BLaER1 treated with 17β-estradiol and CSF1 and Interleukin-3, amounts not matched to agents 10 nM and 100 nM (cell line): ENCODE measurements at regions not wholly inside any gene's neighbourhood (a gene's known extent, or its start where the extent isn't known, plus 50 kb on each side); places are given as distances from the start of the nearest gene placed in this dataset.

ENCODE experiments used
- H3K27ac ChIP-seq, 11 experiments: shearing (Covaris generic); formaldehyde crosslinking; 2 replicates each; pipeline ENCODE4 v1.8.1; 2022
- H3K27me3 ChIP-seq, 11 experiments: shearing (Covaris generic); formaldehyde crosslinking; 2 replicates each; pipeline ENCODE4 v1.8.1; 2022
- H3K36me3 ChIP-seq, 11 experiments: shearing (Covaris generic); formaldehyde crosslinking; 2 replicates each; pipeline ENCODE4 v1.8.1; 2022
- H3K4me1 ChIP-seq, 10 experiments: shearing (Covaris generic); formaldehyde crosslinking; 2 replicates each; pipeline ENCODE4 v1.8.1; 2022
- H3K4me2 ChIP-seq, 11 experiments: shearing (Covaris generic); formaldehyde crosslinking; 2 replicates each; pipeline ENCODE4 v1.8.1; 2022
- H3K4me3 ChIP-seq, 10 experiments: shearing (Covaris generic); formaldehyde crosslinking; 2 replicates each; pipeline ENCODE4 v1.8.1; 2022
- H3K9ac ChIP-seq, 11 experiments: shearing (Covaris generic); formaldehyde crosslinking; 2 replicates each; pipeline ENCODE4 v1.8.1; 2022
- H3K9me3 ChIP-seq, 11 experiments: shearing (Covaris generic); formaldehyde crosslinking; replicated peaks in 1 of 11; 2 replicates each; pipeline ENCODE4 v1.8.1; 2022
- H4K20me1 ChIP-seq, 11 experiments: shearing (Covaris generic); formaldehyde crosslinking; 2 replicates each; pipeline ENCODE4 v1.8.1; 2022
- Cebpa-rat ChIP-seq, 11 experiments: shearing (Covaris generic); IDR thresholded peaks; 2 replicates each; pipeline ENCODE4 v1.8.1; 2022

DNA sequence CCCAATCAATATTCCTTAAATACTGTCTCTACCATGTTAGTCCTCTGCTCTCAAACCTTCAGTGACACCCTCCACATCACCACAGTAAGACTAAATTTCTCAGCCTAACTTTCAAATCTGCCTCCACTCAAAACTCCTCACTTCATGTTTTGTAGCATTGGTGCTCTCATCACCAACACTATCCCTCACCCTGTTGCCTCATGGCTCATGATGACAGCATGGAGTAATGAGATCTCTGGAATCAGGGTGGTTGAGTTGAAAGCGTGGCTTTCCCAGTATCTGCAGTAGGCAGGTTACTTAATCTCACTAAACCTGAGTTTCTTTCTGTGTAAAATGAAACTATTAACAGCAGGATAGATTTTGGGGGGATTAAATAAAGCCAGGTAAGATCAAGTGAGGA, 621.4 kb downstream of the NYAP2 start:
- H3K4me2 ChIP-seq = no peak overlapping the region
- H3K27me3 ChIP-seq = no peaks in the 10 kb centered on the region
- H4K20me1 ChIP-seq = no peaks in the 10 kb centered on the region
- no peak overlapping the region for H3K9ac ChIP-seq
- no peak for TF ChIP-seq Cebpa-rat (IDR thresholded peaks at IDR 0.05)
- H3K4me3 ChIP-seq = no peak overlapping the region
- H3K4me1 ChIP-seq = no peaks in the 10 kb centered on the region
- no peaks in the 10 kb centered on the region for H3K36me3 ChIP-seq
- peaks cover 10 to 21% (median 13%) of the 10 kb centered on the region in 11 experiments for H3K9me3 ChIP-seq
- H3K27ac ChIP-seq = no peak overlapping the region

DNA sequence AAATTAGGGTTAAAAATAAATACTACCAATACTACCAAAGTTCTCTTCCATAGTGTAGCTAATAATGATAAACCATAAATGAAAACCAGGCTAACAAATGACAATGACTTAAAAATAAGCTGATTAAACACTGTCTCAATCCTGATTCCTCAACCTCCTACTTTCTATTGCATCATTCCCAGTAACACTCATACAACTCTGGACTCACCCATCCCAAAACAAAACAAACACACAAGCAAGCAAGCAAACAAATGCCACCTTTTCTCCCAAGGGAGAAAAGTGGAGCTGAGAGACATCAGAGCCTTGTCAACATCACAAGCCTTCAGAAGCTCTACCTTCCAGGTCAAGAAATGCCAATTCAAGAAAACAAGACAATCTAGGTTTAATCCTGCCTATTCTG, 620.7 kb downstream of the NYAP2 start:
- no peak overlapping the region for H3K27ac ChIP-seq
- H3K4me1 ChIP-seq = no peaks in the 10 kb centered on the region
- peaks cover 10 to 21% (median 13%) of the 10 kb centered on the region in 11 experiments for H3K9me3 ChIP-seq
- no peak for TF ChIP-seq Cebpa-rat (IDR thresholded peaks at IDR 0.05)
- H3K4me2 ChIP-seq = no peak overlapping the region
- H3K9ac ChIP-seq = no peak overlapping the region
- no peaks in the 10 kb centered on the region for H3K27me3 ChIP-seq
- no peak overlapping the region for H3K4me3 ChIP-seq
- no peaks in the 10 kb centered on the region for H4K20me1 ChIP-seq
- H3K36me3 ChIP-seq = no peaks in the 10 kb centered on the region

DNA sequence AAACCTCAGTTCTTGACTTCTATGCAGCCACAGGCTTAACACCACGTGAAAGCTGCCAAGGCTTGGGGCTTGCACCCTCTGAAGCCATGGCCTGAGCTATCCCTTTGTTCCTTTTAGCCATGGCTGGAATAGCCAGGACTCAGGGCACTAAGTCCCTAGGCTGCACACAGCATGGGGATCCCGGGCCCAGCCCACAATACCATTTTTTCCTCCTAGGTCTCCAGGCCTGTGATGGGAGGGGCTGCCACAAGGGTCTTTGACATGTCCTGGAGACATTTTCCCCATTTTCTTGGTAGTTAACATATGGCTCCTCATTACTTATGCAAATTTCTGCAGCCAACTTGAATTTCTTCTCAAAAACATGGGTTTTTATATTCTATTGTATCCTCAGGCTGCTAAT, 619.1 kb downstream of the NYAP2 start:
- Histone ChIP-seq H3K4me3 (no peak overlapping the region), H3K36me3 (no peaks in the 10 kb centered on the region), H4K20me1 (no peaks in the 10 kb centered on the region), H3K27ac (no peak overlapping the region), H3K27me3 (no peaks in the 10 kb centered on the region), H3K4me1 (no peaks in the 10 kb centered on the region), H3K9me3 (peaks cover 10 to 21% (median 13%) of the 10 kb centered on the region in 11 experiments), H3K4me2 (no peak overlapping the region), H3K9ac (no peak overlapping the region)
- no peak for TF ChIP-seq Cebpa-rat (IDR thresholded peaks at IDR 0.05)

DNA sequence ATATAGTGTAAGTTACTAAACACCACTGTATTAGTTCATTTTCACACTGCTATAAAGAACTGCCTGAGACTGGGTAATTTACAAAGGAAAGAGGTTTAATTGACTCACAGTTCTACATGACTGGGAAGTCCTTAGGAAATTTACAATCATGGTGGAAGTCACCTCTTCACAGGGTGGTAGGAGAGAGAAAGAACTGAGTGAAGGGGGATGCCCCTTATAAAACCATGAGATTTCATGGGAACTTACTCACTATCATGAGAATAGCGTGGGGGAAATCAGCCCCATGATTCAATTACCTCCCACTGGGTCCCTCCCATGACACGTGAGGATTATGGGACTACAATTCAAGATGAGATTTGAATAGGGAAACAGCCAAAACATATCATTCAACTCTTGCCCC, 618.0 kb downstream of the NYAP2 start:
- peaks cover 10 to 21% (median 13%) of the 10 kb centered on the region in 11 experiments for H3K9me3 ChIP-seq
- no peaks in the 10 kb centered on the region for H4K20me1 ChIP-seq
- no peak overlapping the region for H3K4me2 ChIP-seq
- no peak overlapping the region for H3K9ac ChIP-seq
- no peaks in the 10 kb centered on the region for H3K27me3 ChIP-seq
- H3K36me3 ChIP-seq = no peaks in the 10 kb centered on the region
- H3K4me1 ChIP-seq = no peaks in the 10 kb centered on the region
- no peak overlapping the region for H3K27ac ChIP-seq
- no peak for TF ChIP-seq Cebpa-rat (IDR thresholded peaks at IDR 0.05)
- H3K4me3 ChIP-seq = no peak overlapping the region

DNA sequence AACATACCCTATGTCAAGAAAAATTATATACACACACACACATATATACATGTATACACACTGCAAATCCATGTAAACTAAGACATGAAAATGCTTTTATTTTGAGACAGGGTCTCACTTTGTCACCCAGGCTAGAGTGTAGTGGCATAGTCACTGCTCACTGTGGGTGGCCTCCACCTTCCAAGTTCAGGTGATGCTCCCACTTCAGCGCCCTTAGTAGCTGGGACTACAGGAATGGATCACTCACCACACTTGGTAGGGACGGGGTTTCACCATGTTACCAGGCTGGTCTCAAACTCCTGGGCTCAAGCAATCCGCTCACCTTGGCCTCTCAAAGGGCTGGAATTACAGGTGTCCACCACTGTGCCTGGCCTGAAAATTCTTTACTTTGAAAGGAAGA, 617.6 kb downstream of the NYAP2 start:
- no peak for TF ChIP-seq Cebpa-rat (IDR thresholded peaks at IDR 0.05)
- H3K27me3 ChIP-seq = no peaks in the 10 kb centered on the region
- no peak overlapping the region for H3K4me3 ChIP-seq
- no peaks in the 10 kb centered on the region for H3K36me3 ChIP-seq
- H3K9me3 ChIP-seq = peaks cover 10 to 21% (median 13%) of the 10 kb centered on the region in 11 experiments
- H3K4me1 ChIP-seq = no peaks in the 10 kb centered on the region
- H3K9ac ChIP-seq = no peak overlapping the region
- no peaks in the 10 kb centered on the region for H4K20me1 ChIP-seq
- H3K27ac ChIP-seq = no peak overlapping the region
- H3K4me2 ChIP-seq = no peak overlapping the region

DNA sequence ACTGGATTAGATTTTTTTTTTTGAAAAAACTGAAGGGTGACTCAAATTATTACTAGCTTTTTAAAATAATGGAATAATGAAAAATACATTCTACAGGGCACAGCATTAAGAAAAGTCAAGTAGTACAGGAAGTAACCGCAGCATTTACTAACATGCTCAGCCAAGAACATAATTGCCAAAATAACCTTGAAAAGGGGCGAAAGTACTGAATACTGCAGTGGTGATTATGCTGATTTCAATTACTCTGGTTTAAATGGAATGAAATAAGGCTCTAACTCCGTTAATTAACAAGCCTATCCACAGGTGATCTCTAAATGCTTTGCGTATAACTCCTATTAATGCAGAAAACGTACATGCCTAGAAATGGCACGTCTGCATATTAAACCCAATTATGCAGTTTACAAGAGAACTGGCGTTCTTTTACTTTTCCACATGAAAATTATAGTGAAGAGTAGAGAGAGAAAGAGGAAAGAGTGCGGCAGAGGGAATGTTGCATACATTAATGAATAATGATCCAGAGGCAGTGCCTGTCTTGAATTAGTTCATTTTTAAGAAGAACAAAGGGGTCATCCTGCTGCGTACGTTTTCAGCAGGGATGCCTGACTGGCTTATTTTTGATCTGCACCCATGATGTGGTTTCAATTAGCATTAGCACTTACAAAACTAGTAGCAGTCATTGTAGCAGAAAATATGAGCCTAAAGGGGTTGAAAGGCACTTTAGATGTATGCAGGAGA, 612.4 kb downstream of the NYAP2 start:
- no peak overlapping the region for H3K4me3 ChIP-seq

DNA sequence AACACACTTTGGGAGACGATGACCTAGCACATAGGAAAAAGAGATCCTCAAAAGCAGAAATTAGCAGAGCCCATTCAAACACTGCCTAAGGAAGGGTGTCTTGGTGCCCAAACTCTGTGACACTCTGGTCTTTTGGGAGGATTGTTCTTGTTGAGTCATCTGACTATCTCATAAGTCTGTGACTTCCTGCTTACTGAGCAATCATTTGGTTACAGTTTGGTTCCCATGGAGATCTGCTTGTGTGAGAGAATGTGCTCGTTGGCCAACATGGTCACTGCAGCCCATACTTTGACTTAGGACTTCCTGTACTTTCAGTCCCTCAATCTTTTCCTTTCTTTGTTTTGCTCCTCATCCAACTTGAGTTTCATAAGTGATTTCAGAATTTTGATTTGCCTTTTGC, 602.9 kb downstream of the NYAP2 start:
- no peaks in the 10 kb centered on the region for H3K9me3 ChIP-seq
- peak overlapping the region in 3 of 11 experiments; percentile 9 to 38 (median 25); a peak in 3 of 22 replicates for H3K4me2 ChIP-seq
- peak overlapping the region in 2 of 11 experiments; percentile 28 to 55; a peak in 3 of 22 replicates for H3K27ac ChIP-seq
- no peak overlapping the region for H3K9ac ChIP-seq
- peaks cover 0 to 11% (median 0%) of the 10 kb centered on the region in 10 experiments; a peak in 3 of 20 replicates for H3K4me1 ChIP-seq
- H4K20me1 ChIP-seq = no peaks in the 10 kb centered on the region
- no peak overlapping the region for H3K4me3 ChIP-seq
- no peak for TF ChIP-seq Cebpa-rat (IDR thresholded peaks at IDR 0.05)
- H3K36me3 ChIP-seq = no peaks in the 10 kb centered on the region
- no peaks in the 10 kb centered on the region for H3K27me3 ChIP-seq

More for the DNA sequence above, 612.4 kb downstream of the NYAP2 start:
- Histone ChIP-seq H3K9me3 (no peaks in the 10 kb centered on the region), H3K4me1 (no peaks in the 10 kb centered on the region), H3K36me3 (no peaks in the 10 kb centered on the region), H4K20me1 (no peaks in the 10 kb centered on the region), H3K27ac (no peak overlapping the region), H3K9ac (no peak overlapping the region), H3K4me2 (no peak overlapping the region), H3K27me3 (no peaks in the 10 kb centered on the region)
- no peak for TF ChIP-seq Cebpa-rat (IDR thresholded peaks at IDR 0.05)

DNA sequence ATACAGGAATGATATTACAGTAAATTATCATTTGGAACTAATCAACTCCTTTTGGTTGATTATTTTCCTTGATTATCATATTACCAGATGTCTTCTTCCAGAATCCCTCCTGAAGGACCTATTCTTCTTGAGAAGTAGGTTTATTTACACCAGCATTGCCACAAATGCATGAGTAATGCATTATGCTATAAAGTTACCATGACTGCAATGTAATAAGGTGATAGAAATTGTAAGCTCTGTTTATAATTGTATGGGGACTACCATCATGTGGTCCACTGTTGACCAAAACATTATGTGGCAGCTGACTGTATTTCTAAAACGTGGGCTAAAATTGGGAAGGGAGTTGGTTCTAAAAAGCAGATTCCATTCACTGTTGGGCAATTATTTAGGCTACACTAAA, 602.2 kb downstream of the NYAP2 start:
- Histone ChIP-seq H3K4me2 (0 out of 22 replicates have a peak overlapping the region, but pooled peaks of 1 of the 11 experiments have one; percentile 25), H3K9ac (no peak overlapping the region), H3K36me3 (no peaks in the 10 kb centered on the region), H3K4me3 (no peak overlapping the region), H3K27me3 (no peaks in the 10 kb centered on the region), H3K9me3 (no peaks in the 10 kb centered on the region), H3K27ac (peak overlapping the region in 2 of 11 experiments; percentile 28 to 55; a peak in 3 of 22 replicates), H3K4me1 (peaks cover 0 to 12% (median 0%) of the 10 kb centered on the region in 10 experiments; a peak in 3 of 20 replicates), H4K20me1 (no peaks in the 10 kb centered on the region)
- TF ChIP-seq Cebpa-rat (IDR thresholded peaks at IDR 0.05) = no peak

DNA sequence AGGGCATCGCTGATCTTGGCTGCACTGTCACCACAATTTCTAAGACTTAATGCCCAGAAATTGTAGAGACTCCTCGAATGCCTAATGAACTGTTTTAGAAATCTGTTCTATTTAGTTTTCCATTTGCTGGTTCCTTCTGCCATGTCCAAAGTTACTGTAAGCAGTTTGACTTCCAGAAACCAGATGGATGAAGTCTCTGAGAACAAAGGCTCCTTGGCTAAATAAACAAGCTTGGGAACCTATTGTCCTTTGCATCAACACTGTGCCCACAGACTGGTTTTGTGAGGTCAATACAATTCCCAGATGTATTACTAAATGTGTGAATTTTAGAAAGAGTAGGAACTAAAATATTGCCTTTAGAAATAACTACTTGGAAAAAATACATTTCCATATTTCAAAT, 600.2 kb downstream of the NYAP2 start:
- Histone ChIP-seq H3K27ac (no peak overlapping the region), H3K4me1 (peaks cover 0 to 26% (median 5%) of the 10 kb centered on the region in 10 experiments; a peak in 10 of 20 replicates), H3K4me2 (no peak overlapping the region), H3K9ac (no peak overlapping the region), H3K36me3 (no peaks in the 10 kb centered on the region), H4K20me1 (no peaks in the 10 kb centered on the region), H3K9me3 (no peaks in the 10 kb centered on the region), H3K4me3 (no peak overlapping the region), H3K27me3 (no peaks in the 10 kb centered on the region)
- TF ChIP-seq Cebpa-rat (IDR thresholded peaks at IDR 0.05) = no peak

DNA sequence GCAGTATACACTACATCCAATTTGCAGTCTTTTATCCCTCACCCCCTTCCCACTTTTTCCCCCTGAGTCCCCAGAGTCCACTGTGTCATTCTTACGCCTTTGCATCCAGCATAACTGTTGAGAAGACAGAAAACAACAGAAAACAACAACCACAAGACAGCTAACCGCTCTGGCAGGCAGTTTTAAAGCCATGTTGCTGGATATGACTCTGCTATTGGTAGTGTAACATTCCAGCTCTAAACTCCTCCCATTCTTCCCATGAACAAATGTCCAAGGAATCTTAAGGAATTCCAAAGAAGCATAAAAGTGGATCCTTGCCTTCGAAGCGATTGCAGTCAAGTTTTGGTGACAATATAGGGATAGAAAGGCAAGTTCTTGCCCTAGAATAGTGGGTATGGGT, 599.1 kb downstream of the NYAP2 start:
- no peaks in the 10 kb centered on the region for H3K27me3 ChIP-seq

More for the DNA sequence above, 599.1 kb downstream of the NYAP2 start:
- Histone ChIP-seq H3K9me3 (no peaks in the 10 kb centered on the region), H3K4me1 (peaks cover 0 to 26% (median 5%) of the 10 kb centered on the region in 10 experiments; a peak in 10 of 20 replicates), H3K36me3 (no peaks in the 10 kb centered on the region), H4K20me1 (no peaks in the 10 kb centered on the region), H3K4me2 (no peak overlapping the region), H3K27ac (no peak overlapping the region), H3K4me3 (no peak overlapping the region), H3K9ac (no peak overlapping the region)
- no peak for TF ChIP-seq Cebpa-rat (IDR thresholded peaks at IDR 0.05)
